IMR-90 (cell line): ENCODE measurements at regions not wholly inside any gene's neighbourhood (a gene's known extent, or its start where the extent isn't known, plus 50 kb on each side); places are given as distances from the start of the nearest gene placed in this dataset.

Experiments
- ATAC-seq: fragments of 200-7000 bp; cut with Tn5 transposase; 2 replicates; pipeline ENCODE4 v1.9.1; 2020; ENCODE audit warnings: low read depth, mild to moderate bottlenecking, moderate library complexity
- BruUV-seq: library from RNA; stranded (reverse); fragments of 400-500 nt; replicated peaks from 2 replicates; lab custom pipeline; 2021; lab: Mats Ljungman, UMichigan
- CTCF ChIA-PET: fragments of 300-600 bp; formaldehyde crosslinking; extraction: SDS; loops from one replicate; lab custom pipeline; 2021; ENCODE audit warnings: antibody characterized with exemption; lab: Yijun Ruan, JAX
- POLR2A ChIA-PET: fragments of 300-600 bp; sonication (Branson Sonifier 250); formaldehyde crosslinking; loops from one replicate; lab custom pipeline; 2022; ENCODE audit warnings: antibody characterized with exemption; ENCODE audit not compliant: unreplicated experiment; lab: Charles Lee
- DNase-seq: peaks from one replicate; pipeline ENCODE4 v3.0.0; 2013
- H2AFZ ChIP-seq: replicated peaks from 2 replicates; pipeline ENCODE3; 2013; ENCODE audit warnings: low read length, mild to moderate bottlenecking; ENCODE audit not compliant: poor library complexity
- H2AK5ac ChIP-seq: 2 replicates; pipeline ENCODE4 v1.6.1; 2013; ENCODE audit warnings: low read depth, low read length, inconsistent platforms
- H2AK9ac ChIP-seq: replicated peaks from 2 replicates; pipeline ENCODE3; 2013; ENCODE audit warnings: mild to moderate bottlenecking, low read depth, low read length, moderate library complexity; ENCODE audit not compliant: poor library complexity
- H2BK120ac ChIP-seq: 2 replicates; pipeline ENCODE4 v1.6.1; 2013; ENCODE audit warnings: low read depth, low read length, inconsistent platforms
- H2BK15ac ChIP-seq: 3 replicates; pipeline ENCODE4 v1.6.1; 2013; ENCODE audit warnings: low read depth, low read length, inconsistent platforms
- H2BK20ac ChIP-seq: 2 replicates; pipeline ENCODE4 v1.6.1; 2013; ENCODE audit warnings: low read depth, mild to moderate bottlenecking, inconsistent platforms, low read length, moderate library complexity
- H2BK5ac ChIP-seq: 2 replicates; pipeline ENCODE4 v1.6.1; 2013; ENCODE audit warnings: mild to moderate bottlenecking, low read depth, low read length, inconsistent platforms; ENCODE audit not compliant: poor library complexity, severe bottlenecking
- H3K14ac ChIP-seq: replicated peaks from 2 replicates; pipeline ENCODE4 v1.6.1; 2013; ENCODE audit warnings: low read depth, low read length, inconsistent platforms
- H3K18ac ChIP-seq: 2 replicates; pipeline ENCODE4 v1.6.1; 2013; ENCODE audit warnings: low read depth, low read length, control low read depth
- H3K23ac ChIP-seq: 2 replicates; pipeline ENCODE4 v1.6.1; 2013; ENCODE audit warnings: low read depth, low read length, inconsistent platforms
- H3K27ac ChIP-seq: 2 replicates; pipeline ENCODE4 v1.5.1; 2013; ENCODE audit warnings: mild to moderate bottlenecking, control low read depth, low read length; ENCODE audit not compliant: insufficient read depth
- H3K27me3 ChIP-seq: 2 replicates; pipeline ENCODE4 v1.6.1; 2013; ENCODE audit warnings: low read length; ENCODE audit not compliant: control insufficient read depth, insufficient read depth
- H3K36me3 ChIP-seq: 2 replicates; pipeline ENCODE4 v1.6.1; 2013; ENCODE audit warnings: low read length, mixed read lengths; ENCODE audit not compliant: control insufficient read depth, insufficient read depth
- H3K4ac ChIP-seq: 2 replicates; pipeline ENCODE4 v1.6.1; 2013; ENCODE audit warnings: low read depth, low read length, inconsistent platforms
- H3K4me1 ChIP-seq: 2 replicates; pipeline ENCODE4 v1.6.1; 2013; ENCODE audit warnings: low read length, mixed read lengths; ENCODE audit not compliant: control insufficient read depth, insufficient read depth
- H3K4me2 ChIP-seq: 2 replicates; pipeline ENCODE4 v1.6.1; 2013; ENCODE audit warnings: low read depth, mild to moderate bottlenecking, control low read depth, low read length, moderate library complexity
- H3K4me3 ChIP-seq: 2 replicates; pipeline ENCODE4 v1.5.1; 2013; ENCODE audit warnings: low read depth, mild to moderate bottlenecking, control low read depth, low read length, moderate library complexity; ENCODE audit not compliant: insufficient read depth
- H3K56ac ChIP-seq: 2 replicates; pipeline ENCODE4 v1.6.1; 2013; ENCODE audit warnings: low read length, inconsistent platforms; ENCODE audit not compliant: insufficient read depth; ENCODE audit errors: extremely low read depth
- H3K79me1 ChIP-seq, 2 experiments: 2 replicates each; pipeline ENCODE4 v1.6.1; 2013; ENCODE audit warnings: low read length in 2 of 2, inconsistent platforms in 1 of 2, low read depth in 1 of 2
- H3K9ac ChIP-seq: 2 replicates; pipeline ENCODE4 v1.6.1; 2013; ENCODE audit warnings: low read depth, low read length, control low read depth
- H3K9me1 ChIP-seq: 2 replicates; pipeline ENCODE4 v1.6.1; 2013; ENCODE audit warnings: low read length, inconsistent platforms; ENCODE audit not compliant: insufficient read depth
- H3K9me3 ChIP-seq: 2 replicates; pipeline ENCODE4 v1.6.1; 2013; ENCODE audit warnings: low read length; ENCODE audit not compliant: control insufficient read depth, insufficient read depth
- H4K20me1 ChIP-seq: 2 replicates; pipeline ENCODE4 v1.6.1; 2013; ENCODE audit warnings: low read length, inconsistent platforms; ENCODE audit not compliant: insufficient read depth
- H4K5ac ChIP-seq: 2 replicates; pipeline ENCODE4 v1.6.1; 2013; ENCODE audit warnings: mild to moderate bottlenecking, low read depth, low read length, control low read depth
- H4K8ac ChIP-seq, 2 experiments: 2 replicates each; pipeline ENCODE4 v1.6.1; 2013; ENCODE audit warnings: low read depth in 2 of 2, low read length in 2 of 2, control low read depth in 1 of 2, inconsistent platforms in 1 of 2
- H4K91ac ChIP-seq: 2 replicates; pipeline ENCODE4 v1.6.1; 2013; ENCODE audit warnings: low read depth, low read length, inconsistent platforms; ENCODE audit not compliant: insufficient read depth
- BHLHE40 ChIP-seq: fragments of 150-350 bp; IDR thresholded peaks from 2 replicates; pipeline ENCODE4 v1.6.1; 2016; ENCODE audit warnings: mild to moderate bottlenecking, low read depth, low read length
- CEBPB ChIP-seq: IDR thresholded peaks from 2 replicates; pipeline ENCODE4 v1.6.1; 2012; ENCODE audit warnings: low read depth, low read length, improper control_type of control experiment
- CHD1 ChIP-seq: IDR thresholded peaks from 2 replicates; pipeline ENCODE4 v1.6.1; 2012; ENCODE audit warnings: low read depth, low read length, improper control_type of control experiment
- CTCF ChIP-seq: conservative IDR thresholded peaks from 2 replicates; pipeline ENCODE4 v1.5.1; 2012; ENCODE audit warnings: mild to moderate bottlenecking, low read depth, low read length, improper control_type of control experiment
- ELK1 ChIP-seq: fragments of 150-350 bp; IDR thresholded peaks from 2 replicates; pipeline ENCODE4 v1.6.1; 2016; ENCODE audit warnings: low read depth, mild to moderate bottlenecking, low read length, moderate library complexity, borderline replicate concordance
- FOS ChIP-seq: fragments of 150-350 bp; IDR thresholded peaks from 2 replicates; pipeline ENCODE4 v1.6.1; 2016; ENCODE audit warnings: low read depth, low read length
- MAFK ChIP-seq: IDR thresholded peaks from 2 replicates; pipeline ENCODE4 v1.6.1; 2012; ENCODE audit warnings: low read depth, low read length, improper control_type of control experiment
- MAZ ChIP-seq: IDR thresholded peaks from 2 replicates; pipeline ENCODE4 v1.6.1; 2012; ENCODE audit warnings: low read depth, mild to moderate bottlenecking, low read length, improper control_type of control experiment, moderate library complexity, borderline replicate concordance
- MXI1 ChIP-seq: IDR thresholded peaks from 2 replicates; pipeline ENCODE4 v1.6.1; 2012; ENCODE audit warnings: low read depth, mild to moderate bottlenecking, low read length, moderate library complexity, borderline replicate concordance
- NFE2L2 ChIP-seq: fragments of 150-350 bp; IDR thresholded peaks from 2 replicates; pipeline ENCODE4 v1.6.1; 2016; ENCODE audit warnings: low read depth, mild to moderate bottlenecking, low read length
- POLR2A ChIP-seq: IDR thresholded peaks from 2 replicates; pipeline ENCODE4 v1.6.1; 2012; ENCODE audit warnings: mild to moderate bottlenecking, low read depth, low read length
- RAD21 ChIP-seq: IDR thresholded peaks from 2 replicates; pipeline ENCODE4 v1.6.1; 2012; ENCODE audit warnings: low read length, improper control_type of control experiment
- RCOR1 ChIP-seq: IDR thresholded peaks from 2 replicates; pipeline ENCODE4 v1.6.1; 2012; ENCODE audit warnings: mild to moderate bottlenecking, low read length, improper control_type of control experiment; ENCODE audit not compliant: insufficient replicate concordance
- RFX5 ChIP-seq: IDR thresholded peaks from 2 replicates; pipeline ENCODE4 v1.8.0; 2012; ENCODE audit warnings: low read depth, mild to moderate bottlenecking, low read length, moderate library complexity
- SMC3 ChIP-seq: fragments of 150-350 bp; IDR thresholded peaks from 2 replicates; pipeline ENCODE4 v1.6.1; 2016; ENCODE audit warnings: low read depth, mild to moderate bottlenecking, antibody characterized with exemption, low read length, moderate library complexity
- USF2 ChIP-seq: fragments of 150-350 bp; IDR thresholded peaks from 2 replicates; pipeline ENCODE4 v1.6.1; 2017; ENCODE audit warnings: mild to moderate bottlenecking, antibody characterized with exemption, low read length, low read depth
- WGBS, 2 experiments: methylation state at CpG; one replicate each; pipeline versions ENCODE4 v1.1.5 to v1.1.7; 2013; ENCODE audit warnings: missing lambda C conversion rate in 2 of 2; ENCODE audit not compliant: insufficient read length in 1 of 2; ENCODE audit errors: extremely low coverage in 2 of 2; 5-methylcytosine and 5-hydroxymethylcytosine counted together
- dilution Hi-C: fragments of 300-500 bp; cut with HindIII; formaldehyde crosslinking; loops from one replicate; pipeline ENCODE4 v1.14.3; 2018; ENCODE audit warnings: low sequenced_read_pairs; ENCODE audit not compliant: unreplicated experiment
- in situ Hi-C: fragments of 300-500 bp; cut with MboI; formaldehyde crosslinking; loops from 3 replicates; pipeline ENCODE4 v1.14.3; 2019; ENCODE audit warnings: low sequenced_read_pairs, inconsistent platforms, mixed read lengths
- intact Hi-C: fragments of 100-400 bp; cut with micrococcal nuclease; formaldehyde crosslinking; loops from 2 replicates; pipeline ENCODE4 v1.10.0; 2022

GRCh38 chr17:77746393-77746792 is 212.1 kb upstream of the TNRC6C start:
- TF ChIP-seq CTCF (no peak), RCOR1 (no peak), SMC3 (no peak), BHLHE40 (no peak), CEBPB (no peak), POLR2A (no peak), NFE2L2 (no peak), MXI1 (no peak), ELK1 (no peak), CHD1 (no peak), MAZ (no peak), RAD21 (no peak), MAFK (no peak), RFX5 (no peak), FOS (no peak), USF2 (no peak)
- Histone ChIP-seq H3K9ac (no peak overlapping the region), H4K5ac (no peak overlapping the region), H2BK15ac (no peak overlapping the region), H3K36me3 (no peaks in the 10 kb centered on the region), H3K9me1 (no peaks in the 10 kb centered on the region), H3K56ac (no peak overlapping the region), H3K9me3 (no peaks in the 10 kb centered on the region; the same call in 1 of the 2 replicates), H2BK20ac (no peak overlapping the region), H3K4me1 (no peaks in the 10 kb centered on the region), H2AFZ (no peak overlapping the region), H4K91ac (no peak overlapping the region), H3K27me3 (peaks cover 22% of the 10 kb centered on the region), H3K18ac (no peak overlapping the region), H3K4me2 (no peak overlapping the region), H3K4ac (no peak overlapping the region), H4K20me1 (no peaks in the 10 kb centered on the region), H4K8ac (no peak overlapping the region), H3K14ac (no peak overlapping the region), H3K79me1 (no peaks in the 10 kb centered on the region), H3K27ac (no peak overlapping the region), H2BK5ac (no peak overlapping the region), H3K4me3 (no peak overlapping the region), H2BK120ac (no peak overlapping the region), H3K23ac (no peak overlapping the region), H2AK9ac (no peak overlapping the region), H2AK5ac (no peak overlapping the region)
- in situ Hi-C loops, result no loop called here
- dilution Hi-C loops, result no loop called here
- no TSS peak for BruUV-seq
- ChIA-PET POLR2A (no interaction called here), CTCF (no interaction called here)
- intact Hi-C loops, result no loop called here
- DNase-seq (no peak), ATAC-seq (no peak)
- 80% methylated on average over 1 of the region's 8 CpGs; no CpG with 5 or more reads in 1 of the 2 experiments for WGBS, 2 experiments
